PFSK-1 (cell line): ENCODE measurements at regions not wholly inside any gene's neighbourhood (a gene's known extent, or its start where the extent isn't known, plus 50 kb on each side); places are given as distances from the start of the nearest gene placed in this dataset.

Source experiments
- FOXP2 ChIP-seq: optimal IDR thresholded peaks from 2 replicates; pipeline ENCODE3; 2011; ENCODE audit warnings: borderline replicate concordance, control low read depth, inconsistent platforms; ENCODE audit not compliant: insufficient read depth; ENCODE audit errors: extremely low read length, extremely low read depth
- POLR2AphosphoS5 ChIP-seq: IDR thresholded peaks from 2 replicates; pipeline ENCODE4 v1.6.1; 2012; ENCODE audit warnings: low read depth, mild to moderate bottlenecking, control low read depth, low read length, moderate library complexity
- REST ChIP-seq, 2 experiments: IDR thresholded peaks; 2 replicates each; pipeline versions ENCODE4 v1.6.1 to v1.8.0; 2011 to 2012; ENCODE audit warnings: low read depth in 2 of 2, low read length in 2 of 2, control low read depth in 1 of 2, inconsistent platforms in 1 of 2, mild to moderate bottlenecking in 1 of 2, moderate library complexity in 1 of 2; ENCODE audit not compliant: insufficient read depth in 1 of 2
- SIN3A ChIP-seq: IDR thresholded peaks from 2 replicates; pipeline ENCODE4 v1.6.1; 2012; ENCODE audit warnings: mild to moderate bottlenecking, low read length, moderate library complexity, borderline replicate concordance; ENCODE audit not compliant: insufficient read depth
- TAF1 ChIP-seq: IDR thresholded peaks from 2 replicates; pipeline ENCODE4 v1.6.1; 2012; ENCODE audit warnings: low read length, control low read depth, borderline replicate concordance; ENCODE audit not compliant: insufficient read depth

- TF ChIP-seq TAF1 (no peak), REST (IDR thresholded peaks at IDR 0.05; ENCODE audit: insufficient read depth in 1 of 2, low read depth in 2 of 2, low read length in 2 of 2) (no peak), POLR2AphosphoS5 (no peak), FOXP2 (no peak), SIN3A (no peak)
Measured at GRCh38 chr18:8910186-8910822, 192.2 kb upstream of the NDUFV2 start.

GRCh38 chr18:8910843-8911242 lies 191.7 kb upstream of the NDUFV2 start:
- no peak for TF ChIP-seq REST (IDR thresholded peaks at IDR 0.05; ENCODE audit: insufficient read depth in 1 of 2, low read depth in 2 of 2, low read length in 2 of 2)
- no peak for TF ChIP-seq POLR2AphosphoS5
- no peak for TF ChIP-seq FOXP2
- TF ChIP-seq SIN3A, result no peak
- TF ChIP-seq TAF1, result no peak

GRCh38 chr18:8911408-8912340 lies 190.8 kb upstream of the NDUFV2 start:
- no peak for TF ChIP-seq POLR2AphosphoS5
- no peak for TF ChIP-seq REST (IDR thresholded peaks at IDR 0.05; ENCODE audit: insufficient read depth in 1 of 2, low read depth in 2 of 2, low read length in 2 of 2)
- no peak for TF ChIP-seq TAF1
- no peak for TF ChIP-seq FOXP2
- no peak for TF ChIP-seq SIN3A

- TF ChIP-seq REST (IDR thresholded peaks at IDR 0.05; ENCODE audit: insufficient read depth in 1 of 2, low read depth in 2 of 2, low read length in 2 of 2), result no peak
- no peak for TF ChIP-seq SIN3A
- no peak for TF ChIP-seq TAF1
- TF ChIP-seq FOXP2, result no peak
Measured at GRCh38 chr18:8912348-8913326, 189.9 kb upstream of the NDUFV2 start.
